K562 (cell line): ENCODE measurements at regions not wholly inside any gene's neighbourhood (a gene's known extent, or its start where the extent isn't known, plus 50 kb on each side); places are given as distances from the start of the nearest gene placed in this dataset.

ENCODE experiments used
- ATAC-seq: fragments of 200-7000 bp; cut with Tn5 transposase; 3 replicates; pipeline ENCODE4 v1.9.1; 2020; ENCODE audit warnings: moderate library complexity
- BruUV-seq: library from RNA; stranded (reverse); fragments of 400-500 nt; replicated peaks from 2 replicates; lab custom pipeline; 2021; lab: Mats Ljungman, UMichigan
- CTCF ChIA-PET: fragments of 300-600 bp; formaldehyde crosslinking; extraction: SDS; loops from one replicate; lab custom pipeline; 2021; ENCODE audit warnings: low intra/inter-chr PET ratio; lab: Yijun Ruan, JAX
- POLR2A ChIA-PET: fragments of 300-600, 350-650 bp; sonication (Branson Sonifier 250); formaldehyde crosslinking; extraction: SDS; loops from one replicate; lab custom pipeline; 2021; ENCODE audit warnings: antibody characterized with exemption, inconsistent platforms; lab: Yijun Ruan, JAX
- DNase-seq, 4 experiments: peaks; one replicate each; pipeline versions ENCODE4 v3.0.0 to v3.0.0-alpha.2; 2011 to 2018; ENCODE audit warnings: low spot score in 3 of 4, mixed read lengths in 3 of 4; ENCODE audit errors: extremely low read depth in 1 of 4
- FAIRE-seq: peaks from 2 replicates; lab custom pipeline; 2011; peaks lifted over from hg19 to GRCh38; lab: Jason Lieb, UNC
- H2AFZ ChIP-seq: 2 replicates; pipeline ENCODE4 v1.6.0; 2011; ENCODE audit warnings: low read depth, low read length, control low read depth, inconsistent platforms
- H3K27ac ChIP-seq: fragments of 200-600 bp; 3 replicates; pipeline ENCODE4 v1.8.0; 2011; ENCODE audit warnings: low read depth, mild to moderate bottlenecking, control low read depth, inconsistent platforms, low read length, moderate library complexity, mixed read lengths; ENCODE audit errors: extremely low read depth
- H3K27me3 ChIP-seq, 2 experiments: fragments of 300-600 bp in 1 of 2; 2 replicates in 1 of 2; 3 replicates in 1 of 2; pipeline versions ENCODE4 v1.6.0 to v1.8.0; 2011; ENCODE audit warnings: inconsistent platforms in 2 of 2, low read length in 2 of 2, mild to moderate bottlenecking in 1 of 2, mixed read lengths in 1 of 2, moderate library complexity in 1 of 2; ENCODE audit not compliant: control insufficient read depth in 2 of 2, insufficient read depth in 2 of 2
- H3K36me3 ChIP-seq: fragments of 300-600 bp; 3 replicates; pipeline ENCODE4 v1.8.0; 2011; ENCODE audit warnings: mild to moderate bottlenecking, low read length, inconsistent platforms; ENCODE audit not compliant: control insufficient read depth, insufficient read depth
- H3K4me1 ChIP-seq, 2 experiments: fragments of 200-600 bp in 1 of 2; replicated peaks in 1 of 2; 2 replicates in 1 of 2; 3 replicates in 1 of 2; pipeline versions ENCODE4 v1.5.1 to v1.8.0; 2011; ENCODE audit warnings: inconsistent platforms in 2 of 2, low read length in 2 of 2, mild to moderate bottlenecking in 1 of 2, mixed read lengths in 1 of 2, moderate library complexity in 1 of 2; ENCODE audit not compliant: control insufficient read depth in 2 of 2, insufficient read depth in 2 of 2
- H3K4me2 ChIP-seq: 2 replicates; pipeline ENCODE4 v1.6.1; 2011; ENCODE audit warnings: low read length, control low read depth, inconsistent platforms, mixed read lengths; ENCODE audit not compliant: insufficient read depth
- H3K4me3 ChIP-seq: fragments of 200-600 bp; sonication (generic), shearing (Covaris generic); 2 replicates; pipeline ENCODE4 v1.5.1; 2016; ENCODE audit warnings: control low read depth, inconsistent platforms
- H3K79me2 ChIP-seq: fragments of 200-600 bp; 3 replicates; pipeline ENCODE4 v1.8.0; 2011; ENCODE audit warnings: low read length, inconsistent platforms; ENCODE audit not compliant: control insufficient read depth, insufficient read depth
- H3K9ac ChIP-seq, 2 experiments: 2 replicates each; pipeline versions ENCODE4 v1.6.0 to v1.6.1; 2011; ENCODE audit warnings: low read depth in 2 of 2, low read length in 2 of 2, control low read depth in 1 of 2, inconsistent platforms in 1 of 2, mild to moderate bottlenecking in 1 of 2, mixed read lengths in 1 of 2; ENCODE audit not compliant: insufficient read depth in 1 of 2
- H3K9me1 ChIP-seq: one replicate; pipeline ENCODE4 v1.6.0; 2011; ENCODE audit warnings: inconsistent platforms, mild to moderate bottlenecking, low read length, moderate library complexity; ENCODE audit not compliant: control insufficient read depth, insufficient read depth
- H3K9me3 ChIP-seq: replicated peaks from 2 replicates; pipeline ENCODE4 v1.5.1; 2011; ENCODE audit warnings: low read depth, low read length, inconsistent platforms; ENCODE audit not compliant: control insufficient read depth, insufficient read depth
- H4K20me1 ChIP-seq: replicated peaks from 2 replicates; pipeline ENCODE4 v1.6.1; 2011; ENCODE audit warnings: low read length, inconsistent platforms, mixed read lengths; ENCODE audit not compliant: control insufficient read depth, insufficient read depth
- ELF4 ChIP-seq: fragments of 450-650 bp; formaldehyde crosslinking; IDR thresholded peaks from 2 replicates; pipeline ENCODE4 v1.4.0; 2022; ENCODE audit warnings: missing genetic modification characterization
- ETS2 ChIP-seq: IDR thresholded peaks from 2 replicates; pipeline ENCODE4 v1.6.1; 2016; ENCODE audit warnings: borderline replicate concordance, missing genetic modification characterization, mild to moderate bottlenecking, moderate library complexity, missing compliant biosample characterization; ENCODE audit not compliant: poor library complexity, severe bottlenecking
- GABPA ChIP-seq: fragments of 200-800 bp; sonication (Bioruptor generic); conservative IDR thresholded peaks from 2 replicates; pipeline ENCODE4 v1.6.1; 2016; ENCODE audit warnings: low read depth, missing genetic modification characterization, missing compliant biosample characterization
- GTF2B ChIP-seq: IDR thresholded peaks from 2 replicates; pipeline ENCODE4 v1.6.1; 2011; ENCODE audit not compliant: insufficient read length; ENCODE audit errors: extremely low read depth
- IFI16 ChIP-seq: fragments of 250-450 bp; sonication (Bioruptor Pico); IDR thresholded peaks from 2 replicates; pipeline ENCODE4 v2.1.2; 2022; ENCODE audit warnings: mild to moderate bottlenecking, inconsistent platforms
- KAT8 ChIP-seq: fragments of 450-650 bp; IDR thresholded peaks from 2 replicates; pipeline ENCODE4 v1.6.1; 2016; ENCODE audit warnings: low read depth, mild to moderate bottlenecking
- KLF1 ChIP-seq: fragments of 450-650 bp; IDR thresholded peaks from 2 replicates; pipeline ENCODE4 v1.6.1; 2016; ENCODE audit warnings: missing genetic modification characterization, missing compliant biosample characterization
- MEF2D ChIP-seq: conservative IDR thresholded peaks from 2 replicates; pipeline ENCODE4 v1.6.1; 2016; ENCODE audit warnings: low read depth, missing genetic modification characterization, missing compliant biosample characterization
- MEIS2 ChIP-seq: fragments of 450-650 bp; IDR thresholded peaks from 2 replicates; pipeline ENCODE4 v1.6.1; 2014; ENCODE audit warnings: mild to moderate bottlenecking; ENCODE audit not compliant: partially characterized antibody
- NBN ChIP-seq: fragments of 450-650 bp; IDR thresholded peaks from 2 replicates; pipeline ENCODE4 v1.6.1; 2016; ENCODE audit warnings: low read depth, mild to moderate bottlenecking
- NCOA2 ChIP-seq, 2 experiments: fragments of 450-650 bp; IDR thresholded peaks; 2 replicates each; pipeline ENCODE4 v1.6.1; 2018; ENCODE audit warnings: mild to moderate bottlenecking in 2 of 2, moderate library complexity in 1 of 2; ENCODE audit not compliant: partially characterized antibody in 2 of 2
- NRF1 ChIP-seq, 2 experiments: fragments of 450-650 bp; IDR thresholded peaks in 1 of 2; conservative IDR thresholded peaks in 1 of 2; 2 replicates each; pipeline ENCODE4 v1.6.1; 2014; ENCODE audit warnings: mild to moderate bottlenecking in 2 of 2
- RBM25 ChIP-seq: fragments of 200-400 bp; formaldehyde crosslinking; IDR thresholded peaks from 2 replicates; pipeline ENCODE4 v1.6.1; 2018; ENCODE audit warnings: low read length, low read depth, moderate library complexity; ENCODE audit not compliant: severe bottlenecking
- STAT5B ChIP-seq: fragments of 250-450 bp; sonication (Bioruptor Pico); IDR thresholded peaks from 2 replicates; pipeline ENCODE4 v1.8.0; 2021; ENCODE audit warnings: mild to moderate bottlenecking, inconsistent platforms
- XRCC3 ChIP-seq: fragments of 450-650 bp; IDR thresholded peaks from 2 replicates; pipeline ENCODE4 v1.6.1; 2017; ENCODE audit warnings: mild to moderate bottlenecking, moderate library complexity
- ZBTB33 ChIP-seq: sonication (generic); formaldehyde crosslinking; IDR thresholded peaks from 2 replicates; pipeline ENCODE4 v1.8.1; 2023; ENCODE audit warnings: mild to moderate bottlenecking, missing genetic modification reagents
- ZFP30 ChIP-seq: fragments of 250-450 bp; sonication (Bioruptor Pico); IDR thresholded peaks from 2 replicates; pipeline ENCODE4 v1.8.0; 2022; ENCODE audit warnings: moderate library complexity, mild to moderate bottlenecking, inconsistent platforms, borderline replicate concordance
- ZNF133 ChIP-seq: fragments of 250-450 bp; sonication (Bioruptor Pico); IDR thresholded peaks from 2 replicates; pipeline ENCODE4 v1.4.0; 2020; ENCODE audit warnings: mild to moderate bottlenecking
- ZNF224 ChIP-seq: sonication (generic); formaldehyde crosslinking; IDR thresholded peaks from 2 replicates; pipeline ENCODE4 v1.8.0; 2022; ENCODE audit warnings: mild to moderate bottlenecking, missing genetic modification reagents
- ZNF3 ChIP-seq: fragments of 250-450 bp; sonication (Bioruptor Pico); IDR thresholded peaks from 2 replicates; pipeline ENCODE4 v1.5.0; 2021; ENCODE audit warnings: mild to moderate bottlenecking, moderate library complexity
- WGBS: fragments of 100-300 bp; shearing (Covaris generic); methylation state at CpG from one replicate; pipeline ENCODE4 v1.1.6; 2016; ENCODE audit warnings: low coverage, mixed read lengths; ENCODE audit not compliant: insufficient coverage; ENCODE audit errors: missing lambda C conversion rate; 5-methylcytosine and 5-hydroxymethylcytosine counted together
- in situ Hi-C: fragments of 300-500 bp; cut with MboI; formaldehyde crosslinking; loops from 4 replicates; pipeline ENCODE4 v1.15.0; 2018; ENCODE audit warnings: inconsistent platforms, mixed read lengths
- intact Hi-C: fragments of 100-400 bp; cut with micrococcal nuclease; formaldehyde crosslinking; loops from 2 replicates; pipeline ENCODE4 v1.14.2; 2022

- TF ChIP-seq MEF2D (tag) = no peak
- no peak for TF ChIP-seq ZNF3 (CRISPR knock-in tag)
- no peak for TF ChIP-seq KLF1 (tag)
- no peak for TF ChIP-seq ZNF224 (CRISPR knock-in tag)
- TF ChIP-seq ZNF133 = no peak
- no peak for TF ChIP-seq KAT8
- no peak for TF ChIP-seq ZBTB33
- no peak for TF ChIP-seq ZFP30 (CRISPR knock-in tag)
- TF ChIP-seq NRF1 (conservative IDR thresholded peaks at IDR 0.05 in 1 of 2, IDR thresholded peaks at IDR 0.05 in 1 of 2) = no peak
These were observed 508.1 kb downstream of the STIM2 start (continued) for GRCh38 chr4:27368781-27369180.

GRCh38 chr4:27381815-27382214, 521.2 kb downstream of the STIM2 start:
- POLR2A ChIA-PET = no interaction called here
- no peaks in the 10 kb centered on the region for H3K79me2 ChIP-seq
- DNase-seq = no peak

More at GRCh38 chr4:27381815-27382214, 521.2 kb downstream of the STIM2 start:
- no peaks in the 10 kb centered on the region for H3K9me3 ChIP-seq
- no peaks in the 10 kb centered on the region; a peak in 1 of 5 replicates for H3K4me1 ChIP-seq
- H3K27ac ChIP-seq = no peak overlapping the region
- BruUV-seq = no TSS peak
- WGBS = 13% methylated on average over 4 of the region's 4 CpGs
- no peaks in the 10 kb centered on the region for H4K20me1 ChIP-seq
- CTCF ChIA-PET = no interaction called here
- FAIRE-seq = no peak
- no peaks in the 10 kb centered on the region for H3K9me1 ChIP-seq
- no peak overlapping the region for H3K4me3 ChIP-seq
- in situ Hi-C loops = no loop called here
- H2AFZ ChIP-seq = no peak overlapping the region
- H3K4me2 ChIP-seq = no peak overlapping the region
- H3K36me3 ChIP-seq = no peaks in the 10 kb centered on the region
- ATAC-seq = no peak
- TF ChIP-seq RBM25 = no peak
- TF ChIP-seq NBN = no peak
- no peak for TF ChIP-seq MEIS2
- TF ChIP-seq GABPA (tag) = no peak
- no peak for TF ChIP-seq ETS2
- no peak for TF ChIP-seq STAT5B (CRISPR knock-in tag)
- no peak for TF ChIP-seq ELF4 (CRISPR knock-in tag)
- TF ChIP-seq NCOA2 (IDR thresholded peaks at IDR 0.05; ENCODE audit: partially characterized antibody in 2 of 2) = no peak
- TF ChIP-seq XRCC3 = no peak
- no peak for TF ChIP-seq GTF2B
- no peak for TF ChIP-seq IFI16 (CRISPR knock-in tag)
- H3K27me3 ChIP-seq = no peaks in the 10 kb centered on the region
- H3K9ac ChIP-seq = no peak overlapping the region
- intact Hi-C loops = no loop called here
